ENCODE measurements at regions not wholly inside any gene's neighbourhood (a gene's known extent, or its start where the extent isn't known, plus 50 kb on each side); places are given as distances from the start of the nearest gene placed in this dataset.

GRCh38 chr16:6034511-6034910 is 936.9 kb upstream of the EEF2KMT start:
- H3K9me3 ChIP-seq (ENCODE audit: severe bottlenecking): no peaks in the 10 kb centered on the region
- no peak for DNase-seq (ENCODE audit: low spot score)
- H3K4me3 ChIP-seq (ENCODE audit: severe bottlenecking): no peak overlapping the region
- ATAC-seq (ENCODE audit: low read depth): no peak
- H3K4me1 ChIP-seq (ENCODE audit: insufficient read depth, poor library complexity, severe bottlenecking): no peaks in the 10 kb centered on the region
- TF ChIP-seq, protein P1, sequence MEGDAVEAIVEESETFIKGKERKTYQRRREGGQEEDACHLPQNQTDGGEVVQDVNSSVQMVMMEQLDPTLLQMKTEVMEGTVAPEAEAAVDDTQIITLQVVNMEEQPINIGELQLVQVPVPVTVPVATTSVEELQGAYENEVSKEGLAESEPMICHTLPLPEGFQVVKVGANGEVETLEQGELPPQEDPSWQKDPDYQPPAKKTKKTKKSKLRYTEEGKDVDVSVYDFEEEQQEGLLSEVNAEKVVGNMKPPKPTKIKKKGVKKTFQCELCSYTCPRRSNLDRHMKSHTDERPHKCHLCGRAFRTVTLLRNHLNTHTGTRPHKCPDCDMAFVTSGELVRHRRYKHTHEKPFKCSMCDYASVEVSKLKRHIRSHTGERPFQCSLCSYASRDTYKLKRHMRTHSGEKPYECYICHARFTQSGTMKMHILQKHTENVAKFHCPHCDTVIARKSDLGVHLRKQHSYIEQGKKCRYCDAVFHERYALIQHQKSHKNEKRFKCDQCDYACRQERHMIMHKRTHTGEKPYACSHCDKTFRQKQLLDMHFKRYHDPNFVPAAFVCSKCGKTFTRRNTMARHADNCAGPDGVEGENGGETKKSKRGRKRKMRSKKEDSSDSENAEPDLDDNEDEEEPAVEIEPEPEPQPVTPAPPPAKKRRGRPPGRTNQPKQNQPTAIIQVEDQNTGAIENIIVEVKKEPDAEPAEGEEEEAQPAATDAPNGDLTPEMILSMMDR (IDR thresholded peaks at IDR 0.05; ENCODE audit: poor library complexity, severe bottlenecking): no peak
- no peak overlapping the region for H3K27ac ChIP-seq (ENCODE audit: poor library complexity, severe bottlenecking)
- H3K27me3 ChIP-seq (ENCODE audit: insufficient read depth, poor library complexity, severe bottlenecking): no peaks in the 10 kb centered on the region
- no peaks in the 10 kb centered on the region for H3K36me3 ChIP-seq (ENCODE audit: low read depth)

GRCh38 chr16:6032438-6032837 is 934.8 kb upstream of the EEF2KMT start:
- DNase-seq (ENCODE audit: low spot score) (no peak), ATAC-seq (ENCODE audit: low read depth) (no peak)
- H3K9me3 ChIP-seq (ENCODE audit: severe bottlenecking): no peaks in the 10 kb centered on the region
- TF ChIP-seq, protein P1 (IDR thresholded peaks at IDR 0.05; ENCODE audit: poor library complexity, severe bottlenecking): peak; percentile 23
- no peak overlapping the region for H3K27ac ChIP-seq (ENCODE audit: poor library complexity, severe bottlenecking)
- no peaks in the 10 kb centered on the region for H3K36me3 ChIP-seq (ENCODE audit: low read depth)
- H3K27me3 ChIP-seq (ENCODE audit: insufficient read depth, poor library complexity, severe bottlenecking): no peaks in the 10 kb centered on the region
- no peak overlapping the region for H3K4me3 ChIP-seq (ENCODE audit: severe bottlenecking)
- no peaks in the 10 kb centered on the region for H3K4me1 ChIP-seq (ENCODE audit: insufficient read depth, poor library complexity, severe bottlenecking)

DNA sequence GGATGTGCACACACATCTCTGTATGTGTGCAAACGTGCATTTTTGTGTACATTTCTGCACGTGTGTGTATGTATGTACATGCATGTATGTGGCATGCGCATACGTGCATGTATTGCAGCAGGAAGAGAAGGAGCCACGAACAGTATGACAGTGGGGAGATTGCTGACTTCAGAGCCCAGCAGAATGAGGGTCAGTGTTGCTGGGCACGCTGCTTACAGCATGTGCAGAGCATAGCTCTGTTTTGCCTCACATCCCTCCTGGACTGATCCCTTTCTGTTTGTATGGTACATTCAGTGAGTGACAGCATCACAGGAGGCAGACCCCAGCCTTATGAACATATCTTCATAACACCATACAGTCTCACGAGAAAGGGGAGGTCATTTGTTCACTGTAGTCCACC is 934.0 kb upstream of the EEF2KMT start:
- TF ChIP-seq, protein P1 (IDR thresholded peaks at IDR 0.05; ENCODE audit: poor library complexity, severe bottlenecking): no peak
- no peaks in the 10 kb centered on the region for H3K4me1 ChIP-seq (ENCODE audit: insufficient read depth, poor library complexity, severe bottlenecking)
- H3K4me3 ChIP-seq (ENCODE audit: severe bottlenecking): no peak overlapping the region
- H3K9me3 ChIP-seq (ENCODE audit: severe bottlenecking): no peaks in the 10 kb centered on the region
- DNase-seq (ENCODE audit: low spot score) (no peak), ATAC-seq (ENCODE audit: low read depth) (no peak)
- no peaks in the 10 kb centered on the region for H3K36me3 ChIP-seq (ENCODE audit: low read depth)
- H3K27ac ChIP-seq (ENCODE audit: poor library complexity, severe bottlenecking): no peak overlapping the region
- no peaks in the 10 kb centered on the region for H3K27me3 ChIP-seq (ENCODE audit: insufficient read depth, poor library complexity, severe bottlenecking)

GRCh38 chr16:6031102-6031501 is 933.5 kb upstream of the EEF2KMT start:
- Histone ChIP-seq H3K36me3 (ENCODE audit: low read depth) (no peaks in the 10 kb centered on the region), H3K4me1 (ENCODE audit: insufficient read depth, poor library complexity, severe bottlenecking) (no peaks in the 10 kb centered on the region), H3K4me3 (ENCODE audit: severe bottlenecking) (no peak overlapping the region), H3K27me3 (ENCODE audit: insufficient read depth, poor library complexity, severe bottlenecking) (no peaks in the 10 kb centered on the region), H3K27ac (ENCODE audit: poor library complexity, severe bottlenecking) (no peak overlapping the region), H3K9me3 (ENCODE audit: severe bottlenecking) (no peaks in the 10 kb centered on the region)
- ATAC-seq (ENCODE audit: low read depth): no peak
- TF ChIP-seq, protein P1 (IDR thresholded peaks at IDR 0.05; ENCODE audit: poor library complexity, severe bottlenecking): no peak
- DNase-seq (ENCODE audit: low spot score): no peak

GRCh38 chr16:6027733-6028132 is 930.1 kb upstream of the EEF2KMT start:
- DNase-seq (ENCODE audit: low spot score) (no peak), ATAC-seq (ENCODE audit: low read depth) (no peak)
- peaks cover under 1% of the 10 kb centered on the region for H3K27me3 ChIP-seq (ENCODE audit: insufficient read depth, poor library complexity, severe bottlenecking)
- no peak overlapping the region for H3K27ac ChIP-seq (ENCODE audit: poor library complexity, severe bottlenecking)
- no peaks in the 10 kb centered on the region for H3K36me3 ChIP-seq (ENCODE audit: low read depth)
- H3K4me3 ChIP-seq (ENCODE audit: severe bottlenecking): no peak overlapping the region
- TF ChIP-seq, protein P1 (IDR thresholded peaks at IDR 0.05; ENCODE audit: poor library complexity, severe bottlenecking): no peak
- H3K9me3 ChIP-seq (ENCODE audit: severe bottlenecking): no peaks in the 10 kb centered on the region
- no peaks in the 10 kb centered on the region for H3K4me1 ChIP-seq (ENCODE audit: insufficient read depth, poor library complexity, severe bottlenecking)
